RWPE1 (cell line): ENCODE measurements at regions not wholly inside any gene's neighbourhood (a gene's known extent, or its start where the extent isn't known, plus 50 kb on each side); places are given as distances from the start of the nearest gene placed in this dataset.

Experiments
- CTCF ChIA-PET: fragments of 350-600 bp; sonication (Branson Sonifier 250); formaldehyde crosslinking; extraction: SDS; loops from one replicate; lab custom pipeline; 2021; lab: Yijun Ruan, JAX
- POLR2A ChIA-PET: fragments of 400-600 bp; formaldehyde crosslinking; extraction: SDS; loops from one replicate; lab custom pipeline; 2020; ENCODE audit warnings: antibody characterized with exemption; ENCODE audit not compliant: low non-redundant PET; lab: Yijun Ruan, JAX
- DNase-seq: peaks from one replicate; pipeline ENCODE4 v3.0.0; 2012; ENCODE audit warnings: low spot score
- H3K27ac ChIP-seq: fragments of 450-650 bp; 2 replicates; pipeline ENCODE4 v1.5.1; 2017
- TF ChIP-seq, protein P1 (sequence below): fragments of 450-650 bp; conservative IDR thresholded peaks from 2 replicates; pipeline ENCODE4 v1.5.1; 2017; ENCODE audit warnings: low read depth, mild to moderate bottlenecking

DNA sequence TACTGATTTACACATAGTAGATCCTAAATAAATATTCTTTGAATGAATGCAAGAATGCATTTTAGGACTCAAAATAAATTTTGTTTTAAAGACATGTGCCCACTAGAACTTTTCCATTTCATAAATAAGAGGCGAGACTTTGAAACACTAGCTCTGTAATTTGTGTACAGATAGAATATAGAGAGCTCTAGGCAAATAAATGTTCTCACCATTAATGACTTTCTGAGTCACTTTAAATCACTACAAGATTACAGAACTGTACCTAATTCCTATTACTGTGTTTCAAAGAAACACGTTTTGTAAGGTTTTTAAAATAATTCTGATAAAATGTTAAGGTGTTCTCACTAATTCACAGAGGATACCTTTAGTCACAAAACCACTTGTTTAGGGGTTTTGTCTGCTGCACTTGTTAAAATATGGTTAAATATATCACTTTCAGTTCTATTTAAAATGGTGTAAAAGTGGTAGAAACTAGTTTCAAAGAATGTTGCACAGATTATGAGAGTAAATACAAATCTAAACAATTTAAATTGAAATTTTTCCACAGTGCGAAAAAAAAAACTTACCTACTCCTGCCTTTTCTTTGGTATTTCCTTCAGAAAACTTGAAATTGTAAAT is 158.7 kb upstream of the ZC3H15 start:
- ChIA-PET POLR2A (no interaction called here), CTCF (no interaction called here)
- H3K27ac ChIP-seq = no peak overlapping the region
- DNase-seq = no peak
- TF ChIP-seq, protein P1, sequence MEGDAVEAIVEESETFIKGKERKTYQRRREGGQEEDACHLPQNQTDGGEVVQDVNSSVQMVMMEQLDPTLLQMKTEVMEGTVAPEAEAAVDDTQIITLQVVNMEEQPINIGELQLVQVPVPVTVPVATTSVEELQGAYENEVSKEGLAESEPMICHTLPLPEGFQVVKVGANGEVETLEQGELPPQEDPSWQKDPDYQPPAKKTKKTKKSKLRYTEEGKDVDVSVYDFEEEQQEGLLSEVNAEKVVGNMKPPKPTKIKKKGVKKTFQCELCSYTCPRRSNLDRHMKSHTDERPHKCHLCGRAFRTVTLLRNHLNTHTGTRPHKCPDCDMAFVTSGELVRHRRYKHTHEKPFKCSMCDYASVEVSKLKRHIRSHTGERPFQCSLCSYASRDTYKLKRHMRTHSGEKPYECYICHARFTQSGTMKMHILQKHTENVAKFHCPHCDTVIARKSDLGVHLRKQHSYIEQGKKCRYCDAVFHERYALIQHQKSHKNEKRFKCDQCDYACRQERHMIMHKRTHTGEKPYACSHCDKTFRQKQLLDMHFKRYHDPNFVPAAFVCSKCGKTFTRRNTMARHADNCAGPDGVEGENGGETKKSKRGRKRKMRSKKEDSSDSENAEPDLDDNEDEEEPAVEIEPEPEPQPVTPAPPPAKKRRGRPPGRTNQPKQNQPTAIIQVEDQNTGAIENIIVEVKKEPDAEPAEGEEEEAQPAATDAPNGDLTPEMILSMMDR = no peak

DNA sequence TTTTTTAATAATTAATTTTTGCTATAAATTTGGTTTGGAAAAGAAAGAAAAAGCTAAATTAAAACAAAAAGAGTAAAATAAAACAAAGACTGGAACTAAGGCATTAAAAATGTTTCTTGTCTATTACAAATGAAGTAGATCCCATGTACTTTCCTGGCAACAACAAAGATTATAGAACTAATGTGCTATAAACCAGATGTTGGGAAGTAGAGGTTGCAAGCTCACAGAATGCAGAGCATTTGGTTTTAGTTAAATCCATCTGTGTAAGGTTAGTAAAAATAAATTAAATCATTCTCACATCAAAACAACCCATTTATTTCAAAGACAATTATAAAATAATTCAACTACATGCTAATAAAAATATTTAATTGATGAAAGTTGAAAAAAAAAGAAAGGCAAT is 157.2 kb upstream of the ZC3H15 start:
- TF ChIP-seq, protein P1 = no peak
- ChIA-PET POLR2A (no interaction called here), CTCF (interaction anchor here (0.6 to 0.7 kb wide), 2 partner anchors 28 to 358 kb away, joined by 3 read pairs; no protein-coding TSS in a partner anchor)

DNA sequence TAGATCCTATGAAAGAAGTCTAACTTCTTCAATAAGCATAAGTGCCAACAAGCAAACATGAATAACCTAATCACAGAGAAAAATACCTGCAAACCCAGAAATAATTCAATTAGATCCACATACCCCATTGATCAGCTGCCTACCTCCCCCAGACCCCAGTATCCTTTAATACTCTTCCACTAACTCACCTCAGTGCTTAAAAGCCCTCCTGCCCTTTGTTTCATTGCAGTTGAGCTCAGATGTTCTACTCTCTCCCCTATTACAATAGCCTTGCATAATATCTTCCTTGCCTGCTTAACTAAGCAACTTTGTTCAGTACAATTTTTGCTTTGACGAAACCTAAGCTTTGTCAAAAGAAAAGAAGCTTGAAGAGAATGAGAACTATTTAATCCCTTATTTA is 156.0 kb upstream of the ZC3H15 start:
- ChIA-PET CTCF (interaction anchor here (0.7 kb wide), 1 partner anchor 85 kb away, joined by 3 read pairs; no protein-coding TSS in a partner anchor), POLR2A (no interaction called here)
- TF ChIP-seq, protein P1 = no peak
- H3K27ac ChIP-seq = no peak overlapping the region
- no peak for DNase-seq

More for the DNA sequence above, 157.2 kb upstream of the ZC3H15 start:
- DNase-seq = no peak
- H3K27ac ChIP-seq = no peak overlapping the region

DNA sequence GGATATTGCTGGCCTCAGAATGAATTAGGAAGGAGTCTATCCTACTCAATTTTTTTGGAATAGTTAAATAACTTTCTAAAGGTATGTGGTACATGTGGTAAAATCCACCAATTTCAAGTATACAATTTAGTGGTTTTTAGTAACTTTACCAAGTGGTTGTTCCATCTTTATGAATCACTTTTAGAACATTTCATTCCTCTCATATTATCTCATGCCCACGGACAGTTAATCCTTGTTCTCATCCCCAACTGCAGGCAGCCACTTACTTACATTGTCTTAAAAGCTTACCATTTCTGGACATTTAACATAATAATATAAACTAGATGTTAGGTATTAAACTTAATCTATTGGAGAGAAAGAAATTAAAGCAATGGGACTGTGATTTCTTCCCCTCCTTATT is 146.3 kb upstream of the ZC3H15 start:
- no peak for DNase-seq
- H3K27ac ChIP-seq = no peak overlapping the region
- CTCF ChIA-PET = no interaction called here
- TF ChIP-seq, protein P1 = no peak
- POLR2A ChIA-PET = no interaction called here

DNA sequence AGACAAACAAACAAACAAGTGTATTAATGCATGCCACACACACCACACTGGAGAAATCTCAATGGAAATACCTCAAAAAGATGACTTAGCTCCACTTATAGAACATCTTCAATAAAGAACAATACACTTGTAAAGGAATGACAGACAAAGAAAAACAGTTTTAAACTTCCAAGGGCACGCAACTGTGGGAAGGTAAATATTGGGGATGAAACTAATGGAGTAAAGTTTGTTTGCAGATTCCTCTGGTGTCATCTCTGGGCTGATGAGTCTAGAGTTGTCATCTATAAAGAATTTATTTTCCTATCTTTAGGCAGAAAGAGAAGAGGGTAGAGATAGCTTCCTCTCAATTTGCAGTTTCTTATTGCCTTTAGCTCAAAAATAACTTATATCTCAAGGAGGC is 144.0 kb upstream of the ZC3H15 start:
- POLR2A ChIA-PET = no interaction called here
- CTCF ChIA-PET = interaction anchor here (1.0 kb wide), 1 partner anchor 24 kb away, joined by 3 read pairs; no protein-coding TSS in a partner anchor
- TF ChIP-seq, protein P1 = no peak
- no peak overlapping the region for H3K27ac ChIP-seq
- no peak for DNase-seq

DNA sequence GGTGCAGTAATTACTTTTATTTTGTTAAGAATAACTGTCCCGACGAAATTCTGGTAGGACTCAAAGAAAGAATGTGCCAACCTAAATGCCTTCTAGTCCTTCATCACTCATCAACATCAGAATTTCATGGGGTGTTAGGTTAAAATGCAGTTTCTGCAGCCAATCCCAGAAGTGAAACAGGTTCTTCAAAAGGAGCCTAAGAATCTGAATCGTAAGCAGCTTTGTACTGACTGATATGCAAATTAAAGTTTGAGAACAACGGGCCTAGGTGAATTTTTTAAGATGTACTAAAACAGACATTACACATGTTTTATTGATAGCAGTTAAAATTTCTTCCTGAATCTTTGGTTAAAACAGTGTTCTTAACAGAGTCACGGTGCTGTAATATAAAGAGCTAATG is 140.3 kb upstream of the ZC3H15 start:
- DNase-seq = no peak
- ChIA-PET CTCF (interaction anchor here (0.7 kb wide), 1 partner anchor 8 kb away, joined by 7 read pairs; no protein-coding TSS in a partner anchor), POLR2A (no interaction called here)
- TF ChIP-seq, protein P1 = no peak
- H3K27ac ChIP-seq = peak overlapping the region; percentile 52; the same call in 1 of the 2 replicates
